Activated CD8-positive, alpha-beta memory T cell treated with anti-CD3 and anti-CD28 coated beads, Interleukin-2, amount 10 ng/mL, durations not matched to agents 7 days and 5 days (primary cell): ENCODE measurements at regions not wholly inside any gene's neighbourhood (a gene's known extent, or its start where the extent isn't known, plus 50 kb on each side); places are given as distances from the start of the nearest gene placed in this dataset.

Experiments used
- ATAC-seq: fragments of 150-1000 bp; cut with Tn5 transposase; one replicate; pipeline ENCODE4 v1.10.0; 2021; ENCODE audit warnings: moderate library complexity
- CTCF ChIA-PET: fragments of 350-600 bp; sonication (Branson Sonifier 250); formaldehyde crosslinking; loops from one replicate; lab custom pipeline; 2021; ENCODE audit warnings: antibody characterized with exemption; lab: Charles Lee
- DNase-seq: peaks from one replicate; pipeline ENCODE4 v3.0.0-alpha.2; 2020
- H3K27ac Mint-ChIP-seq: one replicate; pipeline ENCODE4 v1.8.0; 2021; ENCODE audit warnings: mild to moderate bottlenecking, mixed read lengths
- H3K27me3 Mint-ChIP-seq: one replicate; pipeline ENCODE4 v1.8.0; 2021; ENCODE audit warnings: mixed read lengths
- H3K36me3 Mint-ChIP-seq: one replicate; pipeline ENCODE4 v1.8.0; 2021; ENCODE audit warnings: mild to moderate bottlenecking, mixed read lengths
- H3K4me1 Mint-ChIP-seq: one replicate; pipeline ENCODE4 v1.8.0; 2021; ENCODE audit warnings: mixed read lengths
- H3K4me3 Mint-ChIP-seq: one replicate; pipeline ENCODE4 v1.8.0; 2021; ENCODE audit warnings: mild to moderate bottlenecking, moderate library complexity, mixed read lengths
- H3K9me3 Mint-ChIP-seq: one replicate; pipeline ENCODE4 v1.8.0; 2022; ENCODE audit warnings: low read depth, mixed read lengths

DNA sequence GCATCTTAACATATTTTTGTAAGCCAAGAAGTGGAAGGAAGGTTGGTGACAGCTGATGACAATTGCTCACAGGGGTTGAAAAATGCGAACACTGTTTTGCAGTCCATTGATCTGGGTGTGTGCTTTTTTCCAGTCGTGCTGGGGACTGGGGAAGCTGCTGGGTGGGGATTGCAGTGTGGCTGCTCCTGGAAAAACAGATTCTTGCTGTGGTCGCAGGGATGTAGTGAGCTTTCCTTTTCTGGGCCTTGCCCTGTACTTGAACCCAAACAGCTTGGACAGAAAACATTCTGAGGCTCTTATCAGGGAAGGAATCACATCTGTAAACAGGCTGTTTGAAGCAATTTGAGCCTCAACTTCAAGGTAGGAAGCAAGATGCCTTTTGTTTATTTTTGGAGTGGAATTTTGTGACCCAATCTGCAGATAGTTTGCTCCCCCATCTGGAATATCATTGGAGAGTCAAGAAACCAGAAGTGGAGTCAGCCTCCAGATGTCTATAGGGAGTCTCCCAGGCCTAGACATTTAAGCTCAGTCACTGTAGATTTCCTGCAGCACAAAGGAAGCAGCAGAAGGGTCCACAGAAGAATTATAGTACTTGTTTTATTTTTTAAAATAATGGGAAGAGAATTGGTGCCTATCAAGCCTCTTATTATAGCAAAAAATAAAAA lies 279.2 kb upstream of the FERMT1 start:
- H3K36me3 Mint-ChIP-seq, result no peaks in the 10 kb centered on the region
- H3K27me3 Mint-ChIP-seq, result no peaks in the 10 kb centered on the region
- no peak for ATAC-seq

DNA sequence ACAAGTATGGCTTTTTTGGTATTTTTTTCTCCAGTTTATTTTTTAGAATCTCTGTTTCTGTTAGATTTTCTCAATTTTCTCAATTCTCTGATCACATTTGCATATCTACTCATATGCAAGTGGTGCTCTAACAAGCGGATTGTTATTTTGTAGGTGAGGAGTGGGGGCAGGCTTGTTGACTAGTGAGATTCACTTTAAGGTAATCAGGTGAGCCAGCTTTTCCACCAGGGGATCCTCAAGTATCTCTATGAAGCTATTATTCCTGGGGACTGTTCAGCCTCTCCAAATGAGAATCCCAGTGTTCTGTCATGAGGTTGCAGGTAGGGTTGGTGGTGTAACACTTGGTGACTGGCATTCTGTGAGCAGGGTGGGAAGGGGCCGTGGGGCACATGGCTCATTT lies 274.3 kb upstream of the FERMT1 start:
- no peak for ATAC-seq
- Mint-ChIP-seq H3K27me3 (no peaks in the 10 kb centered on the region), H3K36me3 (no peaks in the 10 kb centered on the region), H3K4me3 (no peak overlapping the region), H3K27ac (no peak overlapping the region), H3K4me1 (no peaks in the 10 kb centered on the region), H3K9me3 (no peaks in the 10 kb centered on the region)
- CTCF ChIA-PET, result no interaction called here
- DNase-seq, result no peak

More for the DNA sequence above, 279.2 kb upstream of the FERMT1 start:
- no peak for DNase-seq
- CTCF ChIA-PET, result no interaction called here
- Mint-ChIP-seq H3K4me3 (no peak overlapping the region), H3K4me1 (no peaks in the 10 kb centered on the region), H3K27ac (no peak overlapping the region), H3K9me3 (peaks cover 2% of the 10 kb centered on the region)

GRCh38 chr20:6395695-6396094 lies 272.9 kb upstream of the FERMT1 start:
- Mint-ChIP-seq H3K4me1 (no peaks in the 10 kb centered on the region), H3K27ac (no peak overlapping the region), H3K4me3 (no peak overlapping the region), H3K27me3 (no peaks in the 10 kb centered on the region), H3K9me3 (no peaks in the 10 kb centered on the region), H3K36me3 (no peaks in the 10 kb centered on the region)
- DNase-seq, result no peak
- CTCF ChIA-PET, result no interaction called here
- no peak for ATAC-seq

DNA sequence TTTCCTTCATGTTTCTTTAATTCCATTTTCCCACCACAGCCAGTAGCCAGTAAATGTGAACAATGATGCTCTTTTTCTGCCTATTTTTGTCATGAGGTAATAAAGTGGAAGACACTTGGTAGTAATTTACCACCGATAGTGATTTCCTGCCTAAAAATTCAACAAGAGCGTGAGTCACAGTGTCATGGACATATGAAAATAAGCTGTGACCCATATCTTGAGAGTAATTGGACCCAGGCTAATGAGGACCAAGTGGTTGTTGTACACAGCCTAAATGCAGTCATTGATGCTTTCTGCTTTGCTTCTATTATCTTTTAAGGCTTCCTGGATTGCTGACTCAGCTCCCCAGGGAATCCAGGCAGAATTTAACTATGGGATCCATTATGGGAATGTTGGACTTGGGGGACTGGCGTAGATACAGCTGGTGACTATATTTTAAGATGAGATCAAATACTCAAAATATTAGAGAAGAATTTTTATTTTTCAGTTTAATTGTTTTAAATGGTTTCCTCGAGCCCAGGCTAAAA lies 265.9 kb upstream of the FERMT1 start:
- Mint-ChIP-seq H3K4me1 (no peaks in the 10 kb centered on the region), H3K4me3 (no peak overlapping the region), H3K9me3 (peaks cover 15% of the 10 kb centered on the region), H3K36me3 (no peaks in the 10 kb centered on the region), H3K27me3 (no peaks in the 10 kb centered on the region), H3K27ac (no peak overlapping the region)
- CTCF ChIA-PET, result no interaction called here
- no peak for ATAC-seq
- no peak for DNase-seq

GRCh38 chr20:6384956-6385486 lies 262.2 kb upstream of the FERMT1 start:
- DNase-seq, result no peak
- Mint-ChIP-seq H3K27ac (no peak overlapping the region), H3K9me3 (peaks cover 15% of the 10 kb centered on the region), H3K27me3 (no peaks in the 10 kb centered on the region), H3K4me1 (no peaks in the 10 kb centered on the region), H3K36me3 (no peaks in the 10 kb centered on the region), H3K4me3 (no peak overlapping the region)
- CTCF ChIA-PET, result no interaction called here
- ATAC-seq, result no peak

- no peaks in the 10 kb centered on the region for H3K27me3 Mint-ChIP-seq
- no peaks in the 10 kb centered on the region for H3K36me3 Mint-ChIP-seq
- H3K4me1 Mint-ChIP-seq, result no peaks in the 10 kb centered on the region
- no peak overlapping the region for H3K4me3 Mint-ChIP-seq
- ATAC-seq, result no peak
- H3K27ac Mint-ChIP-seq, result no peak overlapping the region
- CTCF ChIA-PET, result no interaction called here
- no peak for DNase-seq
- H3K9me3 Mint-ChIP-seq, result peaks cover 13% of the 10 kb centered on the region
These were observed 261.6 kb upstream of the FERMT1 start for GRCh38 chr20:6384380-6384779.

DNA sequence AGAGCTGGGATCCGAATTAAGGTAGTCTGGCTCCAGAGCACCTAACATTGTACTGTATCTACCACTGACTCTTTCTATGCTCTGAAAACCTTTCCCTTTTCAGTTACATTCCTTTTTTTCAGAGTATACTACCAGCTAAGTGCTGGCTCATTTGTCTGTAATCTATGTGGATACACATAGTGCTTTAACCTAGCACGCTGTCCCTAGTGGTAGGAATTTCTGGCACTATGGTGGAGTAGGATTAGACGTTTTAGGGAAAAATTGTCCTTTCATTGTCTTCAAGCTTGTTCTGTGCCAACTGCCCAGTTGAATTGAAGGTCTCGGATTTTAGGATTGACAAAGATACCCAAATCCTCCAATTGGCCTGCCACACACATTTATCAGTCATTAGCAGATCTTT lies 259.1 kb upstream of the FERMT1 start:
- CTCF ChIA-PET, result no interaction called here
- H3K9me3 Mint-ChIP-seq, result peaks cover 4% of the 10 kb centered on the region
- no peak overlapping the region for H3K27ac Mint-ChIP-seq
- DNase-seq (no peak), ATAC-seq (no peak)
- H3K4me3 Mint-ChIP-seq, result no peak overlapping the region
- H3K36me3 Mint-ChIP-seq, result no peaks in the 10 kb centered on the region
- H3K27me3 Mint-ChIP-seq, result no peaks in the 10 kb centered on the region
- H3K4me1 Mint-ChIP-seq, result no peaks in the 10 kb centered on the region

- CTCF ChIA-PET, result no interaction called here
- no peak for ATAC-seq
- H3K9me3 Mint-ChIP-seq, result no peaks in the 10 kb centered on the region
- no peak overlapping the region for H3K27ac Mint-ChIP-seq
- no peaks in the 10 kb centered on the region for H3K27me3 Mint-ChIP-seq
- no peaks in the 10 kb centered on the region for H3K36me3 Mint-ChIP-seq
- no peak for DNase-seq
- no peaks in the 10 kb centered on the region for H3K4me1 Mint-ChIP-seq
- no peak overlapping the region for H3K4me3 Mint-ChIP-seq
These were observed 239.4 kb upstream of the FERMT1 start for GRCh38 chr20:6362245-6362644.

- H3K9me3 Mint-ChIP-seq, result peaks cover 5% of the 10 kb centered on the region
- H3K4me1 Mint-ChIP-seq, result no peaks in the 10 kb centered on the region
- CTCF ChIA-PET, result no interaction called here
- no peak overlapping the region for H3K27ac Mint-ChIP-seq
- ATAC-seq, result no peak
- no peaks in the 10 kb centered on the region for H3K36me3 Mint-ChIP-seq
- no peak overlapping the region for H3K4me3 Mint-ChIP-seq
- no peak for DNase-seq
- no peaks in the 10 kb centered on the region for H3K27me3 Mint-ChIP-seq
These were observed 237.9 kb upstream of the FERMT1 start for GRCh38 chr20:6360766-6361165.

GRCh38 chr20:6355754-6356451 lies 233.1 kb upstream of the FERMT1 start:
- DNase-seq (no peak), ATAC-seq (no peak)

GRCh38 chr20:6348908-6349307 lies 226.1 kb upstream of the FERMT1 start:
- CTCF ChIA-PET, result no interaction called here
- Mint-ChIP-seq H3K4me1 (no peaks in the 10 kb centered on the region), H3K9me3 (no peaks in the 10 kb centered on the region), H3K27ac (no peak overlapping the region), H3K27me3 (no peaks in the 10 kb centered on the region), H3K36me3 (no peaks in the 10 kb centered on the region), H3K4me3 (no peak overlapping the region)
- DNase-seq (no peak), ATAC-seq (no peak)

More at GRCh38 chr20:6355754-6356451, 233.1 kb upstream of the FERMT1 start:
- peaks cover 5% of the 10 kb centered on the region for H3K9me3 Mint-ChIP-seq
- no peaks in the 10 kb centered on the region for H3K27me3 Mint-ChIP-seq
- CTCF ChIA-PET, result no interaction called here
- H3K4me3 Mint-ChIP-seq, result no peak overlapping the region
- no peaks in the 10 kb centered on the region for H3K36me3 Mint-ChIP-seq
- H3K27ac Mint-ChIP-seq, result no peak overlapping the region
- H3K4me1 Mint-ChIP-seq, result no peaks in the 10 kb centered on the region

GRCh38 chr20:6347916-6348315 lies 225.1 kb upstream of the FERMT1 start:
- CTCF ChIA-PET, result no interaction called here
- Mint-ChIP-seq H3K36me3 (no peaks in the 10 kb centered on the region), H3K4me1 (no peaks in the 10 kb centered on the region), H3K27me3 (no peaks in the 10 kb centered on the region), H3K9me3 (no peaks in the 10 kb centered on the region), H3K27ac (no peak overlapping the region), H3K4me3 (no peak overlapping the region)
- ATAC-seq (no peak), DNase-seq (no peak)

DNA sequence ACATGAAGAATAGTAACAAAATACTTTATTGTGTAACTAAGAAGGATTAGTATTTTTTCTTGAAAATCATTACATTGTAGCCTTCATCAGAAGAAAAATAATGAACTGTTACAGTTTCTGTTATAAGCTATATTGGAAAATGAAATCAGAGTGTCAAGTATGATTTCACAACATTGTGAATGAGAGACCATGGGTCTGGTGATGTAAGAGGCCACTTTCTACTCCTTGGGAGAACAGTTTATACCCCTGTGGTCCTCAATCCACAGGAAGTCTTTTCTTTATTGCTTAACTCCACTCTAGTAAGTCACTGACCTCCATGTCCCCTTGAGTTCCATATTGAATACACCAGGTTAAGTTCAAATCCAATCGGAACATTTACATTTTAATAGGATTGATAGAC lies 218.7 kb upstream of the FERMT1 start:
- no peak overlapping the region for H3K27ac Mint-ChIP-seq
- ATAC-seq (no peak), DNase-seq (no peak)
- no peaks in the 10 kb centered on the region for H3K4me1 Mint-ChIP-seq
- CTCF ChIA-PET, result no interaction called here
- H3K9me3 Mint-ChIP-seq, result no peaks in the 10 kb centered on the region
- no peaks in the 10 kb centered on the region for H3K27me3 Mint-ChIP-seq
- no peak overlapping the region for H3K4me3 Mint-ChIP-seq
- H3K36me3 Mint-ChIP-seq, result no peaks in the 10 kb centered on the region

- CTCF ChIA-PET, result no interaction called here
- ATAC-seq (no peak), DNase-seq (no peak)
- H3K9me3 Mint-ChIP-seq, result no peaks in the 10 kb centered on the region
- H3K4me1 Mint-ChIP-seq, result no peaks in the 10 kb centered on the region
- no peak overlapping the region for H3K4me3 Mint-ChIP-seq
- H3K27ac Mint-ChIP-seq, result no peak overlapping the region
- no peaks in the 10 kb centered on the region for H3K27me3 Mint-ChIP-seq
- H3K36me3 Mint-ChIP-seq, result no peaks in the 10 kb centered on the region
These were observed 216.3 kb upstream of the FERMT1 start for GRCh38 chr20:6339176-6339575.
